ENCODE measurements at regions not wholly inside any gene's neighbourhood (a gene's known extent, or its start where the extent isn't known, plus 50 kb on each side); places are given as distances from the start of the nearest gene placed in this dataset.
"Not testable (repeated sequence)": the region's sequence is repeated elsewhere in the genome, so short reads cannot be mapped to it uniquely, and the experiment has no call there.

- DNase-seq (ENCODE audit: low read depth): not testable (repeated sequence)
Observed at GRCh38 chr3:130151555-130151954, 69.9 kb downstream of the ALG1L2 start.

DNA sequence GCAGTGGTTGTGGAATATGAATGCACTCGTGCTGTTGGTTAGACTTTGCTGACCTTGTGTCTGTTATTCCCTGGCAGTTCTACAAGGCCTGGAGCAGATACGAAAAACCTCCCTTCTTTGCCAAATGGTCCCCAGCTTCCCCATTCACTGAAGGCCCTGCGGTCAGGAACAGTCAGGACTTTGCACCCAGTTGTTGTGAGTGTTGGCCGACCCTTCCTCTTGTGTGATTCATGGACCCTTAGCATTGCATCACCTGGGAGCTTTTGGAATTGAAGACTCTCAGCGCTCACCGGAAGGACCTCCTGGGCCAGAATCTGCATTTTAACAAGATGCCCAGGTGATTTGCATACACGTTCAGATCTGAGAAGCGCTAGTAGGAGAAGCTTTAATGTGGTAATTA lies 71.6 kb downstream of the ALG1L2 start:
- peak; percentile 11 for DNase-seq (ENCODE audit: low read depth)

DNA sequence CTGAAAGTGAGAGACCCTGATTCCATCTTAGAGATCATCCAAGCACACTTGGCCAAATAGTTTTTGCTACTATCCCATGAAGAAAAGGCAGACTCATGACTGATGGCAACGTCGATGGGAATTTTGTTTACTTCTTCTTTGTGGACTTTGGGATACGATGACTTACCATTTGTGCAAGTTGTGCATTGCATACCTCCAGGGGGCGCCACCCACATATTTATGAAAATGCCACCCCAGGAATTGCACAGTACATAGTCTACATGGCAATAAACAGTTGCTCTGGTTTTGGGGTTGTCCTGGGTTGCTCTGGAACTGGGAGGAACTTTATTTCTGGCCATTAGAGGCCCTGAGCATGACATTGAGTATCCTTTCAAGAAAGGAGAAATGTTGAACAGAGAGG lies 73.8 kb downstream of the ALG1L2 start:
- not testable (repeated sequence) for DNase-seq (ENCODE audit: low read depth)

DNA sequence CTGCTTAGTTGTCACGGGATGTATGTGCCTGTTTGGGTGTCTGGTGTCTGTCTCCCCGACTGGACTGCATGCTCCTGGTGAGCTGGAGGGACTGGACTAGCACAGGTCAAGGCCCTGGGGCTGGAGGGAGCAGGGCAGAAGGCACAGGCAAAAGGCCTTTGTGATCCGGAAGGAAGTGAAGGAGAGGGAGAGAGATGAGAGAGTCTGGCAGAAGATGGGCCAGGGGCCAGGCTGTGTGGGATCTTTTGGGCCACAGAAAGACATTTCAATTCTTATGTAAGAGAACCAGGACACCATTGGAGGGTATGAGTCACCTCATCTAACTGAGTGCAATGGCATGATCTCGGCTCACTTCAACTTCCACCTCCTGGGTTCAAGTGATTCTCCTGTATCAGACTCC lies 85.2 kb downstream of the ALG1L2 start:
- DNase-seq (ENCODE audit: low read depth): not testable (repeated sequence)

DNA sequence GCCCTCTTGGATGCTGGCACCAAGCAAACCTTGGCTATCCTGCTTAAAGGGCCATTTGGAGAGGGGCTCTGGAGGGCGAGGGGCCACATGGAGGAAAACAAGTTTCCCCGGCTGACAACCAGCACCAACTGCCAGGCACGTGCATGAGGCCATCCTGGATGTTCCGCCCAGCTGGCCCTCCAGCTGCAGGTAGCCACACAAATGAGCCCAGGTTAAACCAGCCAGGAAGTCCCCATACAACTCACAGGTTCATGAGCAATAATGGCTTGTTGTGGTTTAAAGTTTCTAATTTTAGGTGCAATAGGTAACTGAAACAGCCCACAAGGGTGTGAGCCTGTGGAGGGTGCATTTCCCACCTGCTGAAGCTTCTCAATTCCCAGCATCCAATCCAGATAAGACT lies 93.6 kb downstream of the ALG1L2 start:
- not testable (repeated sequence) for DNase-seq (ENCODE audit: low read depth)

DNA sequence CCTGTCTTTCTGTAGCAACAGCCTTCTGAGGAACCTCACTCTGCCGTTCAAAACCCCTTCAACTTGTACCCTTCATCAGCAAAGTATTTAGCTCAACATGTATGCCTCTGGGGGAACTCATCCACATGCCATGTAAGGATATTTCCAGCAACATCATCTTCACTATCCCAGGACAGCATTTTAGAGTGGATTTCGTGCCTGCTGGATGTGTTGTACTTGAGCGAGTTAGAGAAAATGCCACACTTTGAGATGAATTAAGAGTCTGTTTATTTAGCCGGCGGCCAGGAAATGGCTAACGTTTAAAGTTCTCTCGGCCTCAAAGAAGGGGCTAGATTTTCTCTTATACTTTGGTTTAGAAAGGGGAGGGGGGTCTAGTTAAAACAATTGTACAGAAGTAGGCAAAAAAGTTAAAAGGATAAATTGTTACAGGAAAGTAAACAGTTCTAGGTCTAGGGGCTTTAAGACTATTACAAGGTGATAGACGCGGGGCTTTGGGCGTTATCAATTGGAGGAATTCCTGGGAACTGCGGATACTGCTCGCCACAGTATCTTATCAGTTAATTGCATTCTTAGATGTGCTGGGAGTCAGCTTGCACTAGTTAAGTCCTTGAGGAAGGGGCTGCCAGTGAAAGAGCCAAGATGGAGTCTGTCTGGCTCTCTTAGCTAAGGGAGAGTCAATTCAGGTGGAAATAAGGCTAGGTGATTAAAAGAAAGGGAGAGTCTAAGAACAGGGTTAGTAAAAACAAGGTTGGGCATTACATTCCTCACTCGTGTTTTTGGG lies 95.0 kb downstream of the ALG1L2 start:
- DNase-seq (ENCODE audit: low read depth): peak; percentile 28

DNA sequence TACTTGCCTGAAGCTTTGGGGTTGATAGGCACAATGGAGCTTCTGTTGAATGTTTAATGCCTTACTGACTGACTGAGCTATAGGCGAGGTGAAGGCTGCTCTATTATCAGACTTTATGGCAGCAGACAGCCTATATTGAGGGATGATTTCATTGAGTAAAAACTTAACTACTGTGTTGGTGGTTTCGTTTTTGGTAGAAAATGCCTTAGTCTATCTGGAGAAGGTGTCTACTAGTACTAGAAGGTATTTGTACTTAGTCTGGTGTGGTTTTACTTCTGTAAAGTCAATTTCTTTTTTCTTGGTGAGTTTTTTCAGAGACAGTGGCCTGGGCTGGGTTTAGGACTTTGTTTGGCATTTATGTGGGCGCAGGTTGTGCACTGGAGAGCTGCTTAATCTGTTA lies 97.2 kb downstream of the ALG1L2 start:
- peak; percentile 3 for DNase-seq (ENCODE audit: low read depth)

DNA sequence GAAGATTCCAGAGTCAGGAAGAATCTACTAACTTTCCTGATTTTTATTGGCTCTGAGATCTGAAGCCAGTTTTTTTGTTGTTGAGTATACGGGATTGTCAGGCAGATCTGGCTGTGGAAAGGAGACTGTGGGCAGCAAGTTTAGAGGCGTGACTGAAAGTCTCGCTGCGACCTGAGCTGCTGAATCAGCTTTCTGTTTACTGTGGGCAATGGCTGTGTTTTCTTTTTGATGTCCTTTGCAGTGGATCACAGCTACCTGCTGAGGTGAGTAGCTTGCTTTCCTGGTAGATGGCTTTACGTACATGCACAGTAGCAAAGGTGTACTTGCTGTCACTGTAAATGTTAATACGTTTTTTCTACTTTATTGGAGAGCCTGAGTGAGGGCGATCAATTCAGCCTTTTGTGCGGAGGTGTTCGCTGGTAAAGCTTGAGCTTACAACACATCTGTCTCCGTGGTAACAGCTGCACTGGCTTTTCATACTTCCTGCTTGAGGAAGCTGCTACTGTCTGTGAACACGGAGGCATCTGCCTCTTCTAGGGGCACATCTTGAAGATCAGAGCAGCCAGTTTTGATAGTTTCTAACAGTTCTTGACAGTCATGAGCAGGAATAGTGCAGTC lies 97.8 kb downstream of the ALG1L2 start:
- DNase-seq (ENCODE audit: low read depth): peak; percentile 14

DNA sequence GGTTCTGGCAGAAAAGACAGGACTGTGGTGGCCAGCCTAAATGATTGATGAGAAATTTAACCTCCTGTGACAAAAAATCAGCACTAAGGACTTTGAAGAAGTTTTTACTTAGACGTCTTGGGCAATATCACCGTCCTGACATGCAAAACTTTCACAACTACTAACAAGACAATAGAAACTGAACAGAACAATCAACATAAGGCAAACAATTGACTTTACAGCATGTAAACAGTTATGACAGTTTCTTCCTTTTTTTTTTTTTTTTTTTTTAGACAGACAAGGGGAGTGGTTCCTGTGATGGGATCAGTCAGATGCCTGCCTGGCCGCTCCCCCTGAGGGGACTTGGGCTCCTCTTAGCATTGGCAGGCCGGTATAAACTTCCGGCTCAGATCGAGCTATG lies 100.8 kb downstream of the ALG1L2 start:
- DNase-seq (ENCODE audit: low read depth): not testable (repeated sequence)

DNA sequence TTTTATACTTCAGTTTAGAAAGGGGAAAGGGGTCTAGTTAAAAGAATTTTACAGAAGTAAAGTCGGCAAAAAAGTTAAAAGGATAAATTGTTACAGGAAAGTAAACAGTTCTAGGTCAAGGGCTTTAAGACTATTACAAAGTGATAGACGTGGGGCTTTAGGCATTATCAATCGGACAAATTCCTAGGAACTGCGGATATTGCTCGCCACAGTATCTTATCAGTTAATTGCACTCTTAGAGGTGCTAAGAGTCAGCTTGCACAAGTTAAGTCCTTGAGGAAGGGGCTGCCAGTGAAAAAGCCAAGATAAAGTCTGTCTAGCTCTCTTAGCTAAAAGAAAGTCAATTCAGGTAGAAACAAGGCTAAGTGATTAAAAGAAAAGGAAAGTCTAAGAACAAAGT lies 102.1 kb downstream of the ALG1L2 start:
- DNase-seq (ENCODE audit: low read depth): not testable (repeated sequence)

DNA sequence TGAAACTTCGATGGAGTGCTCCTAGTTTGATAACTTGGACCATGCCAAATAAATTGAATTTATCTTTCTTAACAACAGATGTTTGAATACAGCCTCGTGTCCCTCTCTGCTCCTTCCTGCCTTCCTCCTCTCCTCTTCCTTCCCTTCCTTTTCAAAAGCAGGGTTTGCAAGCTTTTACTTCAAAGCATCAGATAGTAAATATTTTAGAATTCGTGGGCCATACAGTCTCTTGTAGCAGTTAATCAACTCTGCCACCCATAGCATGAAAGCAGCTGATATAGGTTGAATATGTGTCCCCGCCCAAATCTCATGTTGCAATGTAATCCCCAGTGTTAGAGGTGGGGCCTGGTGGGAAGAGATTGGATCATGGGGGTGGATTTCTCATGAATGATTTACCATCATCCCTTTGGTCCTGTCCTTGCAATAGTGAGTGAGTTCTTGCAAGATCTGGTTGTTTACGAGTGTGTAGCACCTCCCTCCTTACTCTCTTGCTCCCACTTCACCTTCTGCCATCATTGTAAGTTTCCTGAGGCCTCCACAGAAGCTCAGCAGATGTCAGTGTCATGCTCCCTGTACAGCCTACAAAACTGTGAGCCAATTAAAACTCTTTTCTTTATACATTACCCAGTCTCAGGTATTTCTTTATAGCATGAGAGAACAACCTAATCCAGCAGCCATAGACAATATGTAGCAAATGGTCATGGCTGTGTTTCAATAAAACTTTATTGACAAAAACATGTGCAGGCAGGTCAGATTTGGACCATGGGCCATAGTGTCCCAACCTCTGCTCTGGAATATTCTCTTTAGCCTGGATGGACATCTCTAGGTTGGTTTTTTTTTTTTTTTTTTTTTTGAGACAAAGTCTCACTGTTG lies 102.8 kb downstream of the ALG1L2 start:
- not testable (repeated sequence) for DNase-seq (ENCODE audit: low read depth)

GRCh38 chr3:130201272-130201671 lies 119.6 kb downstream of the ALG1L2 start:
- DNase-seq (ENCODE audit: low read depth): not testable (repeated sequence)

DNA sequence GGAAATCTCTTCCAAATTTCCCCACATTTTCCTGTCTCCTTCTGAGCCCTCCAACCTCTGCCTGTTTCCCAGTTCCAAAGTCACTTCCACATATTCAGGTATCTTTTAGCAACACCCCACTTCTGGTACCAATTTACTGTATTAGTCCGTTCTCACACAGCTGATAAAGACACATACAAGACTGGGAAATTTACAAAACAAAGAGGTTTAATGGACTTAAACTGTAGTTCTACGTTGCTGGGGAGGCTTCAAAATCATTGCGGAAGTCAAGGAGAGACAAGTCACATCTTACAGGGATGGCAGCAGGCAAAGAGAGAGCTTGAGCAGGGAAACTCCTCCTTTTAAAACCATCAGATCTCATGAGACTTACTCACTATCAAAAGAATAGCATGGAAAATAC lies 122.0 kb downstream of the ALG1L2 start:
- not testable (repeated sequence) for DNase-seq (ENCODE audit: low read depth)

DNA sequence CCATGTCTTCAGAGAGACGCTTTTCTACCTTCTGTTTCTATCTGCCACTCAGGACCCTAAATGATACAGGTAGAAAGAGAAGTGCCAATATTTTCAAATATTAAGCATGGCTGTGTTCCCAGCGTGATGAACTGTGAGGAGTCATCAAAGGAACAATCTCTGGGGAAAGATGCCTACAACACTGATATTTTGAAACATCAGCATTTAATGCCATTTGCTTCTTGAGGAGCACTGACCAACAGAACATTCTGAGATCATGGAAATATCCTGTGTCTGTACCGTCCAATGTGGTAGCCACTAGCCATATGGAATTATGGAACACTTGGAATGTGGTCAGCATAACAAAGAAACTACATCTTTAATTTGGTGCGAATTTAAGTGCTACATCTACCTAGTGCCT lies 117.9 kb upstream of the COL6A5 start:
- DNase-seq (ENCODE audit: low read depth): no peak

DNA sequence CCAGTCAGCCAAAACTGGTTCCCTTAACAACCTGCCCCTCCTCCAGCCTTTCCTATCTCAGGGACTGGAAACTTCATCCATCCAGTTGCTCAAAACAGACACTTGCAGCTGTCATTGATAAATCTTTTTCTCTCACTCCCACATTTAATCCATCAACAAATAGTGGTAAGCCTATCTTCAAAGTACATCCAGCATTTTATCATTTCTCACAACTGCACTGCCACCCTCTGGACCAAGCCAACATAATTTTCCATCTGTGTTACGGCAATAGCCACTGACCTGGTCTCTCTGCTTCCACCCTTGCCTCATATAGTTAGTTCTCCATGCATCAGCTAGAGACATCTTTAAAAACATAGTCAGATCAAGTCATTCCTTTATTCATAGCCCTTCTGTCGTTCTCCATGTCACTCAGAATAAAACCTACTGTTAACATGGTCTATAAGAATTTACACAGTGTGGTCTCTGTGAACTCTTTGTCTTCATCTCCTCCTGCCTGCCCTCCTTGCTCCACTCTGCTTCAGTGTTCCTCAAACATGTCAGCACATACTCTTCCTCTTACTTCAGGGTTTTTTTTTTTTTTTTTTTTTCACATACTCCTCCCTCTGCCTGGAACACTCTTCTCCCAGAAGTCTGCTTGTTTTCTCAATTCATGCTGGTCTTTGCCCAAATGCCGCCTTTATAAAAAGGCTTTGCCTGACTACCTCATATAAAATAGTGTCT lies 102.5 kb upstream of the COL6A5 start:
- DNase-seq (ENCODE audit: low read depth): peak; percentile 32

- no peak for DNase-seq (ENCODE audit: low read depth)
Observed at GRCh38 chr3:130243808-130244207, 101.7 kb upstream of the COL6A5 start.

DNA sequence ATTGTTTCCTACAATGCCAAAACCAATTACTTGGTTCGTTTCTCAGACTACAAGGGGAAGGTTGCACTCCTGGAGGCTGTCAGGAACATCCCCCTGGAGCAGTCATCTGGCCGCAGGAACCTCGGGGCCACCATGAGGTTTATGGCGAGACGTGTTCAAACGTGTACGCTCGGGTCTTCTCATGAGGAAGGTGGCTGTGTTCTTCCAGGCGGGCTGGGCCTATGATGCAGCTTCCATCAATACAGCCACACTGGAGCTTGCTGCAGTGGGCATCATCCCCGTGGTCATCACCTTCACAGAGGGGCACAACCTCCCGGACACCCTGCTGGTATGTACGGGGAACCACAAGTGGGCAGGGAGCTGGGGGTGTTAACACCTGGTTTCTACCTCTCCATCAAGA lies 94.5 kb upstream of the COL6A5 start:
- DNase-seq (ENCODE audit: low read depth): no peak

DNA sequence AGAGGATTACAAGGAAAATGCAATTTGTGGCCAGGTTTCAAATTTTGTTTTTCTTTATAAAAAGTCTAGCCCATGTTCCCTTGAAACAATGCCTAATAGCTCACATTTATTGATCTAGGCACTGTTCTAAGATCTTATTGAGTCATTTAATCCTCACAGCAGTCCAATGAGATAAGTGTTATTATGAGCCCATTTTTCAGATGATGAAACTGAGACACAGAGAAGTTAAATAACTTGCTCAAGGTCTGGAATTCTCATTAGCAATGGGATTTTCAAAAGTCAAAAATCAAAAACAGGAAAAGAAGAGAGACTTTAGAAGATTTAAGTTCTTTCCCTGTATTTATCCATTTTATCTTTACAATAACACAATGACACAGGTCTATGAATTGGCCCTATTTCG lies 90.0 kb upstream of the COL6A5 start:
- DNase-seq (ENCODE audit: low read depth): no peak

DNA sequence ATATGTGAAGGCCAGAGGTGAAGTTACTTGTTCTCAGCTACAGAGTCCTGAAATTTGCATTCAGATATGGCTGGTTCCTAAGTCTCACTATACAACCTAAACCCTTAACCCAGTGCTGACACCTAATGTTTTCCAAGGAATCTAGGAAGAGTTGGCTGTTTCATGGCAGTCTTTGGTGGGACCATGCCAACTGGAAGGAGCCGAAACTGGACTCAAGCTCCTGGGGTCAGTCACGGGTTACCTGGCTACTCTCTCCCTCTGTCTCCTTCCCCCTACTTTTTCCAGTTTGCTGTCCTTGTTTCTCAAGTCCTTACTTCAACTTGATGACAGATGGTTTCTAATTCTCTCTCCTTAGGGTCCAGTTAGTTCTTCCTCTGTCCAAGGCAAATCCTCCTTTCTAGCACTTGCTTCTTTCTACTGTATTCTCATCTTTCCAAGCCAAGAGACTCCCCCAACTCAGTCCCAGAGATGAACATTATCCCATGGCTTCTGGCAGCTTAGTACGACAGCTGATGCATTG lies 88.6 kb upstream of the COL6A5 start:
- no peak for DNase-seq (ENCODE audit: low read depth)

GRCh38 chr3:130258532-130258952 lies 86.9 kb upstream of the COL6A5 start:
- no peak for DNase-seq (ENCODE audit: low read depth)

- no peak for DNase-seq (ENCODE audit: low read depth)
Observed at GRCh38 chr3:130259166-130259874, 86.2 kb upstream of the COL6A5 start.
